OCI-LY7 (cell line): ENCODE measurements at regions not wholly inside any gene's neighbourhood (a gene's known extent, or its start where the extent isn't known, plus 50 kb on each side); places are given as distances from the start of the nearest gene placed in this dataset.

ENCODE experiments used
- BruUV-seq: library from RNA; stranded (reverse); fragments of 400-500 nt; replicated peaks from 2 replicates; lab custom pipeline; 2021; lab: Mats Ljungman, UMichigan
- CTCF ChIA-PET: fragments of 300-600 bp; sonication (Branson Sonifier 250); formaldehyde crosslinking; loops from one replicate; lab custom pipeline; 2022; ENCODE audit warnings: antibody characterized with exemption; ENCODE audit not compliant: unreplicated experiment; lab: Charles Lee
- POLR2A ChIA-PET: fragments of 300-600 bp; sonication (Branson Sonifier 250); formaldehyde crosslinking; loops from one replicate; lab custom pipeline; 2022; ENCODE audit warnings: antibody characterized with exemption; lab: Charles Lee
- DNase-seq: peaks from one replicate; pipeline ENCODE4 v3.0.0-alpha.2; 2015; ENCODE audit warnings: low spot score
- H2AFZ ChIP-seq: fragments of 200-600 bp; sonication (generic), shearing (Covaris generic); 2 replicates; pipeline ENCODE4 v1.6.1; 2014; ENCODE audit warnings: mild to moderate bottlenecking, antibody characterized with exemption, low read length, moderate library complexity
- H3K27ac ChIP-seq: fragments of 200-600 bp; sonication (generic); 2 replicates; pipeline ENCODE4 v1.5.1; 2014; ENCODE audit warnings: mixed run types, low read depth, mild to moderate bottlenecking, moderate library complexity, low read length, inconsistent platforms; ENCODE audit not compliant: poor library complexity, severe bottlenecking
- H3K36me3 ChIP-seq: fragments of 200-600 bp; sonication (generic); 2 replicates; pipeline ENCODE4 v1.6.1; 2014; ENCODE audit warnings: mild to moderate bottlenecking, antibody characterized with exemption, low read length, moderate library complexity, mixed read lengths; ENCODE audit not compliant: insufficient read depth
- H3K4me1 ChIP-seq: fragments of 200-600 bp; sonication (generic); 2 replicates; pipeline ENCODE4 v1.5.1; 2014; ENCODE audit warnings: mild to moderate bottlenecking, low read length; ENCODE audit not compliant: insufficient read depth, poor library complexity, severe bottlenecking
- H3K4me2 ChIP-seq: fragments of 200-600 bp; sonication (generic); 2 replicates; pipeline ENCODE4 v1.6.1; 2014; ENCODE audit warnings: mild to moderate bottlenecking, low read length
- H3K4me3 ChIP-seq: fragments of 200-600 bp; sonication (generic); 2 replicates; pipeline ENCODE4 v1.5.1; 2014; ENCODE audit warnings: mild to moderate bottlenecking, low read depth, low read length; ENCODE audit not compliant: poor library complexity, severe bottlenecking
- H3K79me2 ChIP-seq: fragments of 200-600 bp; sonication (generic); 2 replicates; pipeline ENCODE4 v1.6.1; 2016; ENCODE audit warnings: low read depth, mild to moderate bottlenecking, low read length, moderate library complexity, mixed read lengths; ENCODE audit not compliant: insufficient read depth
- H3K9me2 ChIP-seq: fragments of 200-600 bp; sonication (generic); 2 replicates; pipeline ENCODE4 v1.6.1; 2016; ENCODE audit warnings: mild to moderate bottlenecking, low read length, mixed read lengths; ENCODE audit not compliant: insufficient read depth
- H3K9me3 ChIP-seq: fragments of 200-600 bp; sonication (generic); 2 replicates; pipeline ENCODE4 v1.6.1; 2014; ENCODE audit warnings: mild to moderate bottlenecking, mixed run types, low read length, mixed read lengths
- H4K20me1 ChIP-seq: fragments of 200-600 bp; sonication (generic); 2 replicates; pipeline ENCODE4 v1.6.1; 2014; ENCODE audit warnings: mild to moderate bottlenecking, antibody characterized with exemption, low read length, moderate library complexity, mixed read lengths; ENCODE audit not compliant: insufficient read depth
- EZH2phosphoT487 ChIP-seq: fragments of 200-600 bp; sonication (generic); IDR thresholded peaks from 2 replicates; pipeline ENCODE4 v1.6.1; 2018; ENCODE audit warnings: low read depth, borderline replicate concordance, mild to moderate bottlenecking, mixed run types, antibody characterized with exemption, low read length, moderate library complexity, mixed read lengths
- intact Hi-C: fragments of 100-400 bp; cut with micrococcal nuclease; formaldehyde crosslinking; loops from one replicate; pipeline ENCODE4 v1.10.0; 2022; ENCODE audit not compliant: unreplicated experiment
- TF ChIP-seq, protein P1 (sequence below): fragments of 200-600 bp; sonication (generic); conservative IDR thresholded peaks from 2 replicates; pipeline ENCODE4 v1.5.1; 2014; ENCODE audit warnings: mild to moderate bottlenecking, antibody characterized with exemption, low read length, moderate library complexity, mixed read lengths

DNA sequence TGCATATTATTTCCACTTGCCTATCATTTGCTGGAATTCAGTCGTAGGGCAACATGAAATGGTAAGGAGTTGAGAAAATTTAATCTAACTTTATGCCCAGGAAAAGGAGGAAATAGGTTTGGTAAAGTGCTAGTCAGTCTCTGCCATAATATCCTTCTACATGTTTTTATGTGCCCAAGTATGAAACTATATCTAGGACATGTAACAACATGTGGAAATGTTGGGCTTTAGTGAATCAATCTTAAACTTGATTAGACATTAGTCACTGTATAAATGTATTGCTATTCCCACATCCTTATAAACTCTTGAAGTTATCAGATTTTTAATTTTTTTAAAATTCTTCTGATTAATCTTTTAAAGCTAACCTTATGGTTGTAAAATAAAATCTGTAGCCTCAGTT, 204.7 kb upstream of the ZRANB2 start:
- no peak overlapping the region for H3K27ac ChIP-seq
- H3K79me2 ChIP-seq = no peaks in the 10 kb centered on the region
- H2AFZ ChIP-seq = no peak overlapping the region
- ChIA-PET POLR2A (no interaction called here), CTCF (no interaction called here)
- intact Hi-C loops = no loop called here
- TF ChIP-seq EZH2phosphoT487 = no peak
- TF ChIP-seq, protein P1, sequence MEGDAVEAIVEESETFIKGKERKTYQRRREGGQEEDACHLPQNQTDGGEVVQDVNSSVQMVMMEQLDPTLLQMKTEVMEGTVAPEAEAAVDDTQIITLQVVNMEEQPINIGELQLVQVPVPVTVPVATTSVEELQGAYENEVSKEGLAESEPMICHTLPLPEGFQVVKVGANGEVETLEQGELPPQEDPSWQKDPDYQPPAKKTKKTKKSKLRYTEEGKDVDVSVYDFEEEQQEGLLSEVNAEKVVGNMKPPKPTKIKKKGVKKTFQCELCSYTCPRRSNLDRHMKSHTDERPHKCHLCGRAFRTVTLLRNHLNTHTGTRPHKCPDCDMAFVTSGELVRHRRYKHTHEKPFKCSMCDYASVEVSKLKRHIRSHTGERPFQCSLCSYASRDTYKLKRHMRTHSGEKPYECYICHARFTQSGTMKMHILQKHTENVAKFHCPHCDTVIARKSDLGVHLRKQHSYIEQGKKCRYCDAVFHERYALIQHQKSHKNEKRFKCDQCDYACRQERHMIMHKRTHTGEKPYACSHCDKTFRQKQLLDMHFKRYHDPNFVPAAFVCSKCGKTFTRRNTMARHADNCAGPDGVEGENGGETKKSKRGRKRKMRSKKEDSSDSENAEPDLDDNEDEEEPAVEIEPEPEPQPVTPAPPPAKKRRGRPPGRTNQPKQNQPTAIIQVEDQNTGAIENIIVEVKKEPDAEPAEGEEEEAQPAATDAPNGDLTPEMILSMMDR = no peak
- H3K4me2 ChIP-seq = no peak overlapping the region
- 0 out of 2 replicates have a peak, but pooled peaks cover 6% of the 10 kb centered on the region for H3K9me3 ChIP-seq
- no peaks in the 10 kb centered on the region for H3K9me2 ChIP-seq
- no peaks in the 10 kb centered on the region for H3K4me1 ChIP-seq
- no peak for DNase-seq
- no peaks in the 10 kb centered on the region for H3K36me3 ChIP-seq
- no TSS peak for BruUV-seq
- no peaks in the 10 kb centered on the region for H4K20me1 ChIP-seq
- H3K4me3 ChIP-seq = no peak overlapping the region

- no peaks in the 10 kb centered on the region for H3K4me1 ChIP-seq
- H3K36me3 ChIP-seq = no peaks in the 10 kb centered on the region
- no peaks in the 10 kb centered on the region for H3K9me3 ChIP-seq
- no TSS peak for BruUV-seq
- CTCF ChIA-PET = no interaction called here
- no peak for TF ChIP-seq EZH2phosphoT487
- TF ChIP-seq, protein P1 = no peak
- H3K9me2 ChIP-seq = no peaks in the 10 kb centered on the region
- H4K20me1 ChIP-seq = no peaks in the 10 kb centered on the region
- H3K27ac ChIP-seq = no peak overlapping the region
- H3K79me2 ChIP-seq = no peaks in the 10 kb centered on the region
- H3K4me3 ChIP-seq = no peak overlapping the region
- POLR2A ChIA-PET = interaction anchor here (0.5 kb wide), 1 partner anchor 503 kb away, joined by 3 read pairs; no protein-coding TSS in a partner anchor
- no peak overlapping the region for H3K4me2 ChIP-seq
- H2AFZ ChIP-seq = no peak overlapping the region
- no peak for DNase-seq
- intact Hi-C loops = no loop called here
Observed at GRCh38 chr1:71276466-71276865, 195.6 kb upstream of the ZRANB2 start.

GRCh38 chr1:71273334-71273733, 192.5 kb upstream of the ZRANB2 start:
- no peaks in the 10 kb centered on the region for H3K36me3 ChIP-seq
- H3K4me3 ChIP-seq = no peak overlapping the region
- no peaks in the 10 kb centered on the region for H4K20me1 ChIP-seq
- POLR2A ChIA-PET = interaction anchor here (1.3 kb wide), 1 partner anchor 8 kb away, joined by 3 read pairs; no protein-coding TSS in a partner anchor
- no peak overlapping the region for H3K27ac ChIP-seq
- H3K9me3 ChIP-seq = no peaks in the 10 kb centered on the region
- no peak for DNase-seq
- H3K79me2 ChIP-seq = no peaks in the 10 kb centered on the region
- CTCF ChIA-PET = no interaction called here
- TF ChIP-seq, protein P1 = no peak
- TF ChIP-seq EZH2phosphoT487 = no peak
- no peaks in the 10 kb centered on the region for H3K9me2 ChIP-seq
- no peak overlapping the region for H2AFZ ChIP-seq
- no peak overlapping the region for H3K4me2 ChIP-seq
- no TSS peak for BruUV-seq
- intact Hi-C loops = no loop called here
- no peaks in the 10 kb centered on the region for H3K4me1 ChIP-seq
